Activated B cell treated with CpG ODN at 0.5 μM for 24 hours (primary cell): ENCODE measurements at regions not wholly inside any gene's neighbourhood (a gene's known extent, or its start where the extent isn't known, plus 50 kb on each side); places are given as distances from the start of the nearest gene placed in this dataset.

Experiments
- ATAC-seq: fragments of 200-7000 bp; cut with Tn5 transposase; one replicate; pipeline ENCODE4 v1.10.0; 2021; ENCODE audit warnings: low read depth, mild to moderate bottlenecking, moderate library complexity
- CTCF ChIA-PET: fragments of 350-600 bp; sonication (Branson Sonifier 250); formaldehyde crosslinking; loops from one replicate; lab custom pipeline; 2021; ENCODE audit warnings: antibody characterized with exemption; lab: Charles Lee
- POLR2A ChIA-PET: fragments of 350-600 bp; sonication (Branson Sonifier 250); formaldehyde crosslinking; loops from one replicate; lab custom pipeline; 2021; ENCODE audit warnings: antibody characterized with exemption; lab: Charles Lee
- DNase-seq: peaks from one replicate; pipeline ENCODE4 v3.0.0; 2022
- H3K27ac Mint-ChIP-seq: one replicate; pipeline ENCODE4 v1.8.0; 2020; ENCODE audit warnings: mixed read lengths
- H3K27me3 Mint-ChIP-seq: one replicate; pipeline ENCODE4 v1.8.0; 2021; ENCODE audit warnings: mixed read lengths
- H3K36me3 Mint-ChIP-seq: one replicate; pipeline ENCODE4 v1.8.0; 2021; ENCODE audit warnings: low read depth, mixed read lengths
- H3K4me1 Mint-ChIP-seq: one replicate; pipeline ENCODE4 v1.8.0; 2021; ENCODE audit warnings: mixed read lengths
- H3K4me3 Mint-ChIP-seq: one replicate; pipeline ENCODE4 v1.8.0; 2020; ENCODE audit warnings: mild to moderate bottlenecking, mixed read lengths
- H3K9me3 Mint-ChIP-seq: one replicate; pipeline ENCODE4 v1.8.0; 2020; ENCODE audit warnings: mixed read lengths
- intact Hi-C: fragments of 100-400 bp; cut with micrococcal nuclease; formaldehyde crosslinking; loops from one replicate; pipeline ENCODE4 v1.15.1; 2024
- TF ChIP-seq, protein P1 (sequence below): fragments of 200-600 bp; IDR thresholded peaks from one replicate; pipeline ENCODE4 v1.8.0; 2022; ENCODE audit warnings: antibody characterized with exemption, mild to moderate bottlenecking

GRCh38 chr3:13241621-13242363 is 168.6 kb upstream of the IQSEC1 start:
- H3K9me3 Mint-ChIP-seq = no peaks in the 10 kb centered on the region
- ChIA-PET CTCF (no interaction called here), POLR2A (no interaction called here)
- H3K27me3 Mint-ChIP-seq = no peaks in the 10 kb centered on the region
- H3K4me3 Mint-ChIP-seq = no peak overlapping the region
- TF ChIP-seq, protein P1, sequence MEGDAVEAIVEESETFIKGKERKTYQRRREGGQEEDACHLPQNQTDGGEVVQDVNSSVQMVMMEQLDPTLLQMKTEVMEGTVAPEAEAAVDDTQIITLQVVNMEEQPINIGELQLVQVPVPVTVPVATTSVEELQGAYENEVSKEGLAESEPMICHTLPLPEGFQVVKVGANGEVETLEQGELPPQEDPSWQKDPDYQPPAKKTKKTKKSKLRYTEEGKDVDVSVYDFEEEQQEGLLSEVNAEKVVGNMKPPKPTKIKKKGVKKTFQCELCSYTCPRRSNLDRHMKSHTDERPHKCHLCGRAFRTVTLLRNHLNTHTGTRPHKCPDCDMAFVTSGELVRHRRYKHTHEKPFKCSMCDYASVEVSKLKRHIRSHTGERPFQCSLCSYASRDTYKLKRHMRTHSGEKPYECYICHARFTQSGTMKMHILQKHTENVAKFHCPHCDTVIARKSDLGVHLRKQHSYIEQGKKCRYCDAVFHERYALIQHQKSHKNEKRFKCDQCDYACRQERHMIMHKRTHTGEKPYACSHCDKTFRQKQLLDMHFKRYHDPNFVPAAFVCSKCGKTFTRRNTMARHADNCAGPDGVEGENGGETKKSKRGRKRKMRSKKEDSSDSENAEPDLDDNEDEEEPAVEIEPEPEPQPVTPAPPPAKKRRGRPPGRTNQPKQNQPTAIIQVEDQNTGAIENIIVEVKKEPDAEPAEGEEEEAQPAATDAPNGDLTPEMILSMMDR = no peak
- intact Hi-C loops = no loop called here
- no peak overlapping the region for H3K27ac Mint-ChIP-seq
- no peak for DNase-seq
- no peaks in the 10 kb centered on the region for H3K36me3 Mint-ChIP-seq
- peaks cover 2% of the 10 kb centered on the region for H3K4me1 Mint-ChIP-seq
- no peak for ATAC-seq

DNA sequence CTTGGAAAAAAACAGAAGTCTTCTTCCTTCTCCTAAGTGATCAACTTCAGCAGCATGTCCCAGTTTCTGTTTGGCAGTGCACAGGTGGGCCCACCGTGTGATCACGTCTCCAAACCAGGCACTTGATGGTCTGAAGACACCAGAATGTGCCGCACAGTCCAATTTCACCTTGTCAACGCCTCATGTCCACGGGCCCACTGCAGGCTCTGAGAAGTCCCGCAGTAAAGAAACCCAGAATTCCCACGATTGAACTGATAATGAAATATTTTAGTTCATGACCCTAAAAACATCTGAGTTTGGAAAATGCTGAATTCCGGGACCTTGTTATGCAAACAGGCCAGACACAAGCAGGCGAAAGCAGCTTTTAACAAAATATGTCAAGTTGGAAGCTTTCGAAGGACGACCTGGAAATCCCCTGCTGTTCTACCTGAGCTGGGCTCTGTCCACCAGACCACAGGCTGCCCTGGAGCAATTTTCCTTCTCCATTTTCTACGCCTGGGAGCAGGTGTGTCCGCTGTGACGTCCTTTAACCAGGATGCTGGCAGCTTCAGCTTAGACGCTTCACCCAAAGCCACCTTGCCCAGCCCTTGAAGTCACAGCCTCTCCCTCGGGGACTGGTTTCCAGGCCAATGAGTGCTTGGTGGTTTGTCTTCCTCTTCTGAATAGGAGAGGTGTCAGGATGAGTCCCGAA is 167.8 kb upstream of the IQSEC1 start:
- Mint-ChIP-seq H3K4me1 (peaks cover 6% of the 10 kb centered on the region), H3K4me3 (no peak overlapping the region)

DNA sequence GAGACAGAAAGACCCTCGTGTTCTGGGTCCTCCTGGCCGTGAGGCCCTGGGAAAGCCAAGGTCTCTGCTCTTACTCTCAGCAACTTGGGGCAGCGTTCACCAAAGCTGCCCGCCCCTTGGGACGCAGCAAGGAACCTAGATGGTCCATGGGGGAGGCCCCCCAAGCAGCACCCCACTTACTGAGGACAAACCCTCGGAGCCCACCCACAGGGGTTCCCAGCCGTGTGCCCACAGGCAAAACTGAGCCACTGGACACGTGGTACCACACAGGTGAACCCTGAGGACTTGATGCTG is 166.2 kb upstream of the IQSEC1 start:
- Mint-ChIP-seq H3K9me3 (no peaks in the 10 kb centered on the region), H3K4me1 (peaks cover 23% of the 10 kb centered on the region), H3K27ac (no peak overlapping the region), H3K27me3 (no peaks in the 10 kb centered on the region), H3K4me3 (no peak overlapping the region), H3K36me3 (no peaks in the 10 kb centered on the region)
- intact Hi-C loops = no loop called here
- DNase-seq (no peak), ATAC-seq (no peak)
- CTCF ChIA-PET = no interaction called here
- TF ChIP-seq, protein P1 = no peak
- POLR2A ChIA-PET = no interaction called here

More for the DNA sequence above, 167.8 kb upstream of the IQSEC1 start:
- ChIA-PET CTCF (no interaction called here), POLR2A (no interaction called here)
- ATAC-seq = no peak
- TF ChIP-seq, protein P1 = no peak
- DNase-seq = no peak
- H3K9me3 Mint-ChIP-seq = no peaks in the 10 kb centered on the region
- no peaks in the 10 kb centered on the region for H3K27me3 Mint-ChIP-seq
- no peaks in the 10 kb centered on the region for H3K36me3 Mint-ChIP-seq
- intact Hi-C loops = no loop called here
- no peak overlapping the region for H3K27ac Mint-ChIP-seq

- POLR2A ChIA-PET = no interaction called here
- no peak overlapping the region for H3K27ac Mint-ChIP-seq
- ATAC-seq = no peak
- CTCF ChIA-PET = no interaction called here
- TF ChIP-seq, protein P1 = no peak
- DNase-seq = no peak
- H3K9me3 Mint-ChIP-seq = no peaks in the 10 kb centered on the region
- no peaks in the 10 kb centered on the region for H3K36me3 Mint-ChIP-seq
- H3K4me3 Mint-ChIP-seq = no peak overlapping the region
- intact Hi-C loops = no loop called here
- peaks cover 28% of the 10 kb centered on the region for H3K4me1 Mint-ChIP-seq
- no peaks in the 10 kb centered on the region for H3K27me3 Mint-ChIP-seq
These were observed 165.6 kb upstream of the IQSEC1 start for GRCh38 chr3:13238687-13239466.
